CD1c-positive myeloid dendritic cell (primary cell): ENCODE measurements at regions not wholly inside any gene's neighbourhood (a gene's known extent, or its start where the extent isn't known, plus 50 kb on each side); places are given as distances from the start of the nearest gene placed in this dataset.

Experiments
- DNase-seq: peaks from one replicate; pipeline ENCODE4 v3.0.0-alpha.2; 2016; ENCODE audit errors: extremely low spot score

DNA sequence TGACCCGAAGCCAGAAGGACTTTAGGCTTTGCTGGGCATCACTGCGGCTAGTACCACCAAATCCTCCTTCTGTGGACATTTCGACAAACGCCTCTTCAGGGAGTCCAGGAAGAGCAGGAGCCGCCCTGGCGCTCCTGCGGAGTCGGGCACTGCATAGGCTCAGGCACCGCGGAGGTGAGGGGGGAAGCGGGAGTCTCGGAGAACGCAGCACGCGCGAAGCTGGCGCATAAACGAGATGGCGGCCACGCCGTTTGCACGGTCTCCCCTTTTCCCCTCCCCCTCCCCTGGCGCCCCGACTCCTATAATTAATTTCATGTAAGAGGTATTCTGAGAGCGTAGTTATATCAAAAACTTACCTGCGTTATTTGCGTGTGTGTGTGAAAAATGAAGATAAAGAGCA lies 137.8 kb upstream of the GAS1 start:
- no peak for DNase-seq

DNA sequence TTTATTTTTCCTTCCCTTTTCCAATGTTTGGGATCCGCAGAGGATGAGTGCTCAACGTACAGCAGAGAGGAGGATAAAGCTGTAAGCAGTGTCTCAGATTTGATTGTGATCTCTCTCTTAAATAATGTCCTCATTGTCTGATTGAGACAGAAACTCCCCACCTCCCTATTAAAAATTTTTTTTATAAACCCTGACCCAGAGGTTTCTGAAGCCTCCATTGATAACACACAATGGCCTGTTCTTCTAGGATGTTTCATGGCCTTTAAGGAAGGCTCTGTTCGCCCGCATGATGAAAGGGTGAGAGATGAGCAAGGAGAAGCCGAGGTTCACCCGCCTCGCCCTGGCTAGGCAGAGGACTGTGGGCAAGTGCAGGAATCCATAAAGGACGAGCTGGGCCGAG lies 138.2 kb upstream of the GAS1 start:
- no peak for DNase-seq

DNA sequence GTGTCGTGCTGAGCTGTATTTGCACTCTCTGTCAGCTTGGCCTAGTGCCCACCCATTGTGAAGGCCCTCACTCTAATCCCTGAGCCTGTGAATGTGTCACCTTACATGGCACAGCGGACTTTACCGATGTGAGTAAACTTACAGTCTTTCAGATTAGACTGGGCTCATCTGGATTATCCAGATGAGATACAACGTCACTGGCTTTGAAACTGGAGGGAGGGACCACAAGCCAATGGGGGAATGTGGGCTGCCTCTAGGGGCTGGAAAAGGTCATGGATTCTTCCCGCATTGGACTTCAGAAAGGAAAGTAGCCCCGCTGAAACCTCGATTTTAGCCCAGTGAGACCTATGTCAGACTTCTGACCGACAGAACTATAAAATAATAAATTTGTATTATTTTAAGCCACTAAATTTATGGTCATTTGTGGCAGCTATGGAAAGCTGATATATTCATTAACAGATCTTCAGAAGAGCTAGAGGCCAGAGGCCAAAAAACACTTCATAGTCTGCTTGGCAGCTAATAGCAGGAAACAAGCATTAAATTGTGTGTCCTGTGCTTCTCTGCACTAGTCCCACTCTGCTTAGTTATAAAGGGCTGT lies 139.0 kb upstream of the GAS1 start:
- no peak for DNase-seq

DNA sequence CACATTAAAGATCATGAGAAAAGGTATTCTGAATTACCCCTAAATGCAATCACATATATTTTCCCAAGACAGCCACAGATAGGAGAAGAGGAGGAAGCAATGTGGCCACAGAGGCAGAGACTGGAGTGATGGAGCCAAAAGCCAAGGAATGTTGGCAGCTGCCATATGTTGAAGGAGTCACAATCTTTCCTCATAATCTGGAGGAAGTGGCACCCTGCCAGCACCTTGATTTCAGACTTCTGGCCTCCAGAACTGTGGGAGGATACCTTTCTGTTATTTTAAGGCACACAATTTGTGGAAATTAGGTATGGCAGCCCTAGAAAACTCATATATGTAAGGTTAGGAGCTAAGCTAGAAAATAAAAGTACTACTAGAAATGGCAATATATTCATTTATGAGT lies 139.9 kb upstream of the GAS1 start:
- DNase-seq, result no peak

DNA sequence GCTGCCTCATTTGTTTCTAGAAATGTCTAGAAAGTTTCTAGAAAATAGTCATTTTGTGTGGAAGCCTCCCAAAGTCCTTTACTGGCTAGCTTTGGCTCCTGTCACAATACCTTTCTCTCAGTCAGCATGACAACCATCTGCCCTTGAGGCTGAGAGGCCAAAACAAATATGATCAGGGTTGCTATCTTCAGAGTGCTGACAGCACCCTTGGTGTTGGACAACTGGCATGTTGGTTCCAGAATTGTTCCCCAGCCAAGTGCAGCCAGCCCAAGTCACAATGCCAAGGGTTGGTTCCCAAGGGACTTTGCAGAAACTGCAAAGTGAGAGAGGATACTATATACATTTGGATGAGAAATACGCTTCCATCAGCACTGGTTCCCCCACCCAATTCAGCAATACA lies 140.9 kb upstream of the GAS1 start:
- no peak for DNase-seq

DNA sequence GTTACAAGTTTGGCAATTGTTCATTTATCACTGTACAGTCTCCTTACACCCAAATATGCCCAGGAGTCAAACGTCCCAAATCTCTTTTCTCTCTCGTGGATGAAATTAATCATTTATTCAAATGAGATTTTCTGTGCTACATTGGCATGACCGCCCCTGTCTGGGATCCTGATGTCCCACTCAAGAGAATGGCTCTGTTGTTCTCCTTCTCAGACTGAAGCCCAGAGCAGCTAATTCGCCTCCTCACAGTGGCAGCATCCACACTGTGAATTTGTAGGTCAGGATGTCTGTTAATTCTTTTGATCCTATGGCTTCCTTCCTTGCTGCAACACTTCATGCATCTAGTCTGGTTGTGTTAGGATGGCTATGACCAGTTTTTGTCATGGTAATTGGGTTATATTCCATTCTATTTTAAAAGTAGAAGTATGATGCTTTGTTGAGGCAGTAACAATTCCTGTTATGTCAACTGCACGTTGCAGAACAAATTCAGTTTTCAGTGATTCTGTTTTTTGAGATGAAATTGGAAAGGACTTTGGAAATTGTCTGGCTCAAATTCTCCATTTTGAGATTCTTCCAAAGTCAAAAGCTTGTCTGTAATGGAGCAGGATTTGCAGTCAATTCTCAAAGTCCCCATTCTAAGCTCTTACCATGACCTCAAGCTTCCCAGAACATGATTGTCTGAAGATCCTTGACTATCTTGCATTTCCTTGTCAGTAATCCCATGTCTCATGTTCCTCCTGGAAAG lies 141.5 kb upstream of the GAS1 start:
- DNase-seq, result no peak

DNA sequence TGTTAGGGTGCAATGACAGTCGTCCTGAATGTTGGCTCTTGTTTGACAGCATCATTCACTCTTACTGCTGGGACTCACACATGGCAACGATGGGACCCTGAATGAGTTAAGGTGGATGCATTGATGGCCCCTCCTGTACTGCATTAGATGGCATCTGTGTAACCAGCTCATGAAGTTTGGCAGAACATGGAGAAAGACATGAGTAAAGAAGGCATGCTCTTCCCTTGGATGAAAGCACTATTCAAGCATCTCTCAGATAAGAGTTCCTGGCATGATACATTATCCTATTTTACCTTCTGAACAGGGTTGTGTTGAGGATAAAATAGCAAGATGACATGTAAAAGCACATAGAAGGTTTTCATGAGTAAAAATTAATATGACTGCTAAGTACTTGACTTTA lies 142.2 kb upstream of the GAS1 start:
- no peak for DNase-seq

DNA sequence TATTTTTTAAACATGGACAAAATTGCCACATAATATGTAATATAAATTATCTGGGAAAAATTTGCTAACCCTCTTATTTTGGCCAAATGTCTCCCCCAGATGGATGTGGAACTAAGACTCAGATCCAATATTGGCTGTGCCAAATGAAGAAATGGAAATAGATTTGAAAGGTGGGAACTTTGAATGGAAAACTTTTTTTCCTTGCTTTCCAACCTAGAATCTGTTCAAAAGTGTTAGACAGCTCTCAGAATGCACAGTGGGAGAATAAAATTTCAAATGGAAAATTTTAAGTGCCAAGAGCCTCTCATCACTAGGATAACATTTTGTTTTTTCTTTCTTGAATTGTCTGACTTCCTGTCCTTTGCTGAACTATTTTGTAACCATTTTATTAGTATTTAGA lies 142.6 kb upstream of the GAS1 start:
- no peak for DNase-seq

DNA sequence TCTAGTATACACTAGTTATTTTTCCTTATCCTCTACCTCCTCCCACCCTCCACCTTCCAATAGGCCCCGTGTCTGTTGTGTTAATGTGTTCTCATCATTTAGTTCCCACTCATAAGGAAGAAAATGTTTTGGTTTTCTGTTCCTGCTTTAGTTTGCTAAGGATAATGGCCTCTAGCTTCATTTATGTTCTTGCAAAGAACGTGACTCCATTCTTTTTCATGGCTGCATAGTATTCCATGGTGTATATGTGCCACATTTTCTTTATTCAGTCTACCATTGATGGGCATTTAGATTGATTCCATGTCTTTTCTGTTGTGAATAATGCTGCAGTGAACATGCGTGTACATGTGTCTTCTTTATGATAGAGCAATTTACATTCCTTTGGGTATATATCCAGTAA lies 146.5 kb upstream of the GAS1 start:
- DNase-seq, result no peak

DNA sequence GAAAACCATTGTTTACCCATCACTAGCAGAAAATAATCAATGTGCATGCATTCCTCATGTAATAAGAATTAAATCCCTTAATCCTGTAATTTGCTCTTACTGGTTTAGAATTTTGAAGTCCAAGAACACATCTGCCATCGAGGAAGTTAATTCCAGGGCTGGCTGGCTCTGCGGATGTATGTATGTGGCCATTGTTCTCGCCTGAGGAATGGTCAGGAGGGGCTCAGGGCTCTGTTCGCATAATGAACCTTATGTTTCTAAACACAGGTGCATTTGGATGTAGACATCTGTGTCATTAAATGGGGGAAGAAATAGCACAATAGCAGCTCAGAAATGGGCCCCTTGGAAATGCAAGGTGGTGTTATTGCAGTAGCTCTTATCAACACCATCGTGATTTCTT lies 148.6 kb upstream of the GAS1 start:
- DNase-seq, result no peak

DNA sequence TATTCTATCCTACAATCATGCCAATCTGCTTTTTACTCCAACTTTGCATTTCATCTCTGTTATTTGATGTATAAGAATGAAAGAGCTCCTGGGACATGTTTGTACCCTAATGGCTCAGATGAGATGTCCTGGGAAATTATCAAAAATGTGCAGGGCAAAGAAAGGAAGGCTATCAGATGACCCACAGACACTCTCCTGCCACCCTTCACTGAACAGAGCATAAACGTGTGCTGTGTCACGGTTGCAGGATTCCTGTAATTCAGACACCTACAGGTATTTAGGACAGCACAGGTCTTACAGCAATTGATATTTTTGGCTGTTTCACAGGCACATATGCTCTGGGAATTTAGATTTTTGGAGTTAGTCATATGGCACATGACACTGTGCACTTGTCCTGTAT lies 149.2 kb upstream of the GAS1 start:
- no peak for DNase-seq

DNA sequence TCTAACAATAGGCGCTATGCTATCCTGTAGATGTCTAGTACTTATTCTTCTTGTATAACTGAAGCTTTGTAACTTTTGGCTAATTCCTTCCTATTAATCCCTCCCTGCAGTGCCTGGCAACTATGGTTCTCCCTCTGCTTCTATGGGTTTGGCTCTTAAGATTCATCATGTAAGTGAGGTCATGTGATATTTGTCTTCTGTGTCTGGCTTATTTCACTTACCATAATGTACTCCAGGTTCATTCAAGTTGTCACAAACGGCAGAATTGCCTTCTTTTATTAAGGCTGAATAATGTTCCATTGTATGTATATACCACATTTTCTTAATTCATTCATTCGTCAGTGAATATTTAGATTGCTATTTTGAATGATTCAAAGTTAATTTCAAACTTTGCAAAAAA lies 149.9 kb upstream of the GAS1 start:
- DNase-seq, result no peak

DNA sequence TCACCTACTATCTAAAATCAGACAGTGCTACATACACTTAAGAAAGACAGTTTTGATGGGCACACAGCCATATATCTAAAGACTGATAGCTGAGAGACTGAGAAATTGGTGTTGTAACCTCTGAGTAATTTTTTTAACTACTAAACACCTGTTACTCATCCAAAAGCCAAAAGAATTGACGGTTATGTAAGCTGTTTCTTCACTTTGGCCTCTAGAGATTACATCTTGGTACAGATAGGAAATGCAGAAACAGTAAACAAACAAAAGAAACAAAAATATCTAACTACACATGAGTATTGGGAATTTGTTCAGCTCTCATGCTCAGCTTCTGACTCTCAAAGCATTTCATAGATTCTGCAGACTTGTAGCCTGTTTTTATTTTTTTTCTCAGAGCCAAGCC lies 152.1 kb upstream of the GAS1 start:
- DNase-seq, result no peak

DNA sequence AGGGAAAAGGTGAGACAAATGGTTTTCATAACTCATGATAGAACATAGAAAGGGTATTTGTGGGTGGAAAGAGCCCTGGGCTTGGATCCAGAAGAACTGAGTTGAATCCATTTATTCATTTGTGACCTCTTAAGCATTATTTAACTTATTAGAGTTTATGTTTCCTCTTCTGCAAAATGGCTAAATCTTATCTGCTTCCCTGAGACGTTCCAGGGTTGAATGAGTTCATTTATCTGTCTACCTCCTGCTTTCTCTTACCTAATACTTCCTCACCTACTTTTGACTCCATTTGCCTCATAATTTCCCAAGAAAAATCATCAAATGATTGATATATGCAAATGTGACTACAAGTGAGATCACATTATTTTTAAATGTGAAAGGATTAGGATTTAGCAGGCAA lies 152.7 kb upstream of the GAS1 start:
- no peak for DNase-seq

DNA sequence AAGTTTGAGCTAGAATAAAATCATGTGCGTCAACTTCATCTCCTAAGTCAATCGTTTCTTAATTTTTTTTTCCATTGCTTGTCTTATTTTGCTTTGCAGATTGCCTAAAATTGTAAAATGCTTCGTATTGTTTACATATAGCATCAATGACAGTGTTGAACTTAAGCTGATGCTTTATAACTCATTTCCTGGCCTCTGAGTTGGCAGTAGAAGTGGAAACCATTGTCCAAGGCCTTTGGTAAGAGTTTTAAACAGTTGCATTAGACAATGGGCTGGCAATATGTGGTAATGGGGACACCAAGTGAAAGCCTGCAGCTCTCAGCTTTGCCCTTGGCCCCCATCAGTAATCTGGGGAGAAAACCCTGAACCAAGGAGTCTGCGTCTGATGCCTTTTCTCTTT lies 154.8 kb upstream of the GAS1 start:
- DNase-seq, result no peak

DNA sequence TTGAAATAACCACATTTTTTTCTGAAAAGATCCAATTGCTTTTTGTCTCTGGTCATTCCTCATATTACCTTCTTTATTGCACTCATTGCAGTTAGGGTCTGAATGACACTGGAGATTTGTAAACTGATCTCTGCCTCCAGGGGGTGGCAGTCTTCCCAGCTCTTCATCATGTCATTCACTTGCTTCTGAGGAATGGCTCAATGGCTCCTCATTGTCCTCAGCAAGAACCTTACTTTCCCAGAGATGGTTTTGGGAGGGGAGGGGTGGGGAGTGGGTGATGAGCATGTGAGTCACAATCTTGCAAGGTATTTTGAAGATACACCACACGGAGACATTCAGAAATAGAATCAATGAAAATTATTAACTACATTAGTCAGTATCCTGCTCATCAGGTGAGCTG lies 159.8 kb upstream of the GAS1 start:
- DNase-seq, result no peak

DNA sequence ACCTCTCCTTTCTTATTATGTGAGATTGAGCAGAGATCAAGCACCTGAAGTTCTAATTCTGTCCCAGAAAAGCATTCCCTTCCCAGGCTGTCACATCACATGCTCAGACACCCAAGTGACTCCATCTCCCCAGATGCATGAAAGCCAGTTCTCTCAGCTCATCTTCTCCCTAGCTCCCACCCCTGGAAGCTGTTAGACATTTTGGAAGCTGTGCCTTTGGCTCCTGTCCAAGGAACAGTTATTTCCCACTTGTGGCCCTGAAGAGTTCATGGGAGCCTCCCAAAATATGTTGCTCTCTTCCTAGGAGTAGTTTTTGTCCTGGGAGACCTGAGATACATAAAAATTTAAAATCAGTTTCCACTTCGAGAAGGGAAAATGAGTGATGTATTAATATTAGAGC lies 161.4 kb upstream of the GAS1 start:
- DNase-seq, result no peak

DNA sequence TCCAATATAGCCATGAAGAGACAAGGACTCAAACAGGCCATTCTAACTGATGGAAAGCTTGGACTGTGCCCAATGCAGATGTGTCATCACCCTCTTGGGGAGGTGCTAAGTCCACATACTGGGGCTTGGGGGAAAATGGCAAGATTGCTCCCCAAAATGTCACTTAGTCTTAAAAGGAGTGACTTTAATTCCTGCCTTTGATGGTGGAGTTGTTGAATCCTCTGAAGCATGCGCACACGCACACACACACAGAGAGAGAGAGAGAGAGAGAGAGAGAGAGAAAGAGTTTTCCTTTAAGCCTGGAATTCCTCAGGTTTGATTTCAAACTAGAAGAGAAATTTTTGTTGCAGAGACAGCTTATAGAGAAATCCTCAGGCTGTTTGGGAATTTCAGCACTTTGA lies 161.9 kb upstream of the GAS1 start:
- no peak for DNase-seq

DNA sequence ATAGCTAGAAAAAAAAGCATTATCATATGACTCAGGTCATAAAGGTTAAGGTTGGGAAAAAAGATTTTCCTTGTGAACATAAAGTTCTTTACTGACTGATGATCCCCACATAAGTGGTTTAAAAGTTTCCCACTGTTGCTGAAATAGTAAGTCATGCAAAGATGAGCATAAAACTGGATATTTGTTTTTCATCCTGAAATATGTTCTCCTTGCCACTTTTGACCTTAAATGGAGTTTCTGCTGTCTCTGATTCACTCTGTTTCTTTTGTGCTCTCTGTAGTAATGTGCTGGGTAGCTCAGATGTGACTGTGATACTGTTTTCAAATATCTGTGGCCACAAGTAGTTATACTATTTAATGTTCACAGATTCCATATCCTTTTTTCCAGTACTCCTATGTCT lies 162.5 kb upstream of the GAS1 start:
- DNase-seq, result no peak

DNA sequence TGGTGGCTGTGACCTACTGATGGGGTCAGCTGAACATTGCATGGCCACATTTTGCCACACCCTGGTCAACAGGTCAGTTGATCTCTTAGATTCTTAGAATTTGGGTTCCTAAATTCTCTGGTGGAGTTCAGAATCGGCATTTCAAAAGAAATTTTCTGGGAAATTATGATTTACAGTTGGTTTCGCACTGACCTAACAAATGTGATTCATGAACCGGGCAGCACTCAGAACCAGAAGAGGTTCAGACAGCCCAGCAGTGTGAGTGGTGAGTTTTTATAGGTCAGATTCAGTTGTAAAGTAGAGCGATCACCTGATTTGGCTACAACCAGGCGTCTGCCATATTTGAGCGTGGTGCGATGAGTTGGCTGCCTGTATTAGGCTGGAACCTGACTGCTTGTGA lies 163.7 kb upstream of the GAS1 start:
- no peak for DNase-seq

DNA sequence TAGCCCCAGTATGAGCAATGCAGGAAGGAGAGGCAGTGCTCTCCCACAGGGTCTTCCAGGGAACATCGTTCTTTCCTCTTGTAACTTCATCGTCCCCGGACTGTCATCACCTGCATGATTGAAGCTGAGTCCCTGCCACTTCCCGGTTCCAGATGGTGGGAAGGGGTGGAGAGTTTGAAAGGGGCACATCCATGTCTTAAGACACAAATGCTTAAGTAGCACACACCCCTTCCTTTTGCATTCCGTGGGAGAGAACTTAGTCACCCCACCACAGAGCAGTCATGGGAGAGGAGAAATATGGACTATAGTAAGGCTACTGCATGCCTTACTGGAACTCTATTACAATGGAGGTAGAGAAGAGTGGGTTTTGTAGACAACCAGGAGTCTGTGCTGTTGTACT lies 165.3 kb upstream of the GAS1 start:
- no peak for DNase-seq

DNA sequence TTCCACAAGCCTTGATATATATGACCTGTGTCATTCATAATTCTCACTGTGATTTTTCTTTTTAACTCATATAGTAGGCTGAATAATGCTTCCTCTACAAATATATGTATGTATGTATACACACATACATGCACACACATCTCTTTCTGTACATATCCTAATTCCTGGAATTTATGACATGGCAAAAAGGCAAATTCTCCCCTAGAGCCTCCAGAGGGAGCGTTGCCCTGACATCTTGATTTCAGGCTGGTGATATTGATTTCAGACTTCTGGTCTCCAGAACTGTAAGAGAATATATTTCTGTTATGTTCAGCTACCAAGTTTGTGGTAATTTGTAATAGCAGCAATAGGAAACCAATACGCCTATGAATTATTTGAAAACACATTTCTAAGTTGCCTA lies 166.6 kb upstream of the GAS1 start:
- DNase-seq, result no peak

DNA sequence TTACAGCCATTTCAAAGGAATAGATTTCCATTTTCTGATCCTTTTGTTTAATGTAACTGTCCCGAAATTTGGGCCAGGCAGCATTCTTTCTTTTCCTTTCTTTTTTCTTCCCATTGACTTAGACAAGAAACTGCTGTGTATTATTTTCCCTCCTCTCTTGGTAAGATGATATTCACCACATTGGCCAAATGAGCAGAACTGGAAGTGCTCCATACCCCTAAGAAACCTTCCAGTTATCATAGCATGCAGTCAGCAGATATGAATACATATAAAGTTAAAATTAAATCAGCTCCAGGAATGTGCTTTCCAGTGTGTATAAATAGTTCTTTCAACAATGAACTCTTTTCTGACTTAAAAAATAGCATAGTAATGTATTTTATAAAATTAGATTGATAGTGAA lies 168.5 kb upstream of the GAS1 start:
- DNase-seq, result no peak

DNA sequence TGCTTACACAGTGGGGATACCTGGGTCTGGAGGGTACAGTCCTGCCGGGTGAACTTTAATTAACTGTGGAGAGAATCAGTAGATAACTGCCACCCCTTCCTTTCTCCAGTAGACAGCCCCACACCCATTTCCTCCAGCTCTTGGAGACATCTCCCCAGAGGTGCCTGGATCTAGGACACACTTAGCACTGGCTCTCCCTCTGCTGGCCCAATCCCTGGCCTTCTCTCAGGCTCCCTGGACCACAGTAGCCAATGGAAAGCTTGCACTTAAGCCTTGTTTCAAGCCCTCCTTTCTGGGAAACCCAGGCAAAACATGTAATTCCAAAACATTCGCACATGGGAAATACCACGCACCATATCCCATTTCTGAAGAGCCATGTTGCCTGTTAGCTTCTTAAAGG lies 169.2 kb upstream of the GAS1 start:
- DNase-seq, result no peak
